Tongue (tissue), 1 donor: ENCODE measurements at regions not wholly inside any gene's neighbourhood (a gene's known extent, or its start where the extent isn't known, plus 50 kb on each side); places are given as distances from the start of the nearest gene placed in this dataset.

Experiments used
- DNase-seq: peaks from one replicate; pipeline ENCODE4 v3.0.0-alpha.2; 2015

DNA sequence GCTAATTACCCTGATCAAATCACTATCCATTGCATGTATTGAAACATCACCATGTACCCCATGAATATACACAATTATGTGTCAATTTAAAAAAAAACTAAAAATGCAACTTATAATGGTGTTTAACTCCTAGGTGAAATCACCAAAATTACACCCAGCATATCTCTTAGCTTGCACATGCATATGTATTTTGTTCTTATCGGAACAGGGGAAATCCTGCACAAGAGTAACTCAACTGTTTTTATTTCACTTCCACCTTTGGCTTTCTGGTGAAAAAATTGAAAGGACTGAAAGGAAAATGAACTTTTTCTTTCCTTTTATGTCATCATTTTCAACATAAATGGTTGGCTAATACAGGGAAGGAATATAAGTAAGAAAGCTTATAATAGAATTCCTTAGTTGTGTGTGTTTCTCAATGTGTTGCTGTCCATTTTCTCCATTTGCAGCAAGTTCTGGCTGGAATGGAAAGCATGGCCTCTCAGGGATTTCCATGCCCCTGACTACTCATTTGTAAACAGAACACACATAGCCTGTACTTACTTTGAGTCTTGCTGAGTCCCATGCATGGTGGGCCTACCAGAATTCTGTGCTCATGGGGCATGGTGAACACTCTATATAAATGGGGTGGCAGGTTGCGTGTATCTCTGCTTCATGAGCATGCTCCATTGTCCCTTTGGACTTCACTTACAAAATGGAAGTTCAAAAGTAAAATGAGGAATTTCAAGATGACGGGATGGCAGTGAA is 462.0 kb downstream of the HS3ST3B1 start:
- no peak for DNase-seq

DNA sequence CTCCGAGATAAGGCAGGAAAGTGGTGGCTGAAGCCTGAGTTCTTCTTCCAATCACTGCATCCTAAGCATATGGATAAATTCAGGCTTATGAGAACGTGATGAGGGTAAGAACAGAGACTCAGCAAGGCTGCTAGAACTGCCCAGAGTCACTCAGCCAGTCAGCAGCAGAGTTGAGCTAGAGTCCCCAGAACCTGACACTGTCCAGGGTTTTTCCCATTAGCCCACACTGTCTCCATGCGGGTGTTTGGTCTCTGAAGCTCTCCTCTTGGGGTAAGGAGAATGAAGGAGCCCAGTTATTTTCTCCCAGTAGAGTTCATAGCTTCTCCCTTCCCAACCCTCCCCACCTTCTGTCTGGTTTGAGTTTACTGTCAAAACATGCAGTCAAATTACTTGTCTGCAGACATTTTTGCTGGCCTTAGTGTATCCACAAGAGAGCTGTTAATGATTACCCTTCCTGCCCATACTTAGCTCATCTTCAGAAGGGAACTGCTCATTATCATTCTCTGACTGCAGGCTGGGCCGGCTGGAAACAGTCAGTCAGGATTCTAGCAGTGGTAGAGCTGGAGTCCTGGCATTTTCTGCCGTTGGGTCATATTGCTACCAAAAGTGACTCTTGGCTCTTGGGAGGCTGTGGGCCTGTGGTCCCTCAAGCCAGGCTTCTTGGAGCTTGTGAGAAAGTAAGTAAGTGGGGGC is 460.0 kb downstream of the HS3ST3B1 start:
- DNase-seq = no peak

DNA sequence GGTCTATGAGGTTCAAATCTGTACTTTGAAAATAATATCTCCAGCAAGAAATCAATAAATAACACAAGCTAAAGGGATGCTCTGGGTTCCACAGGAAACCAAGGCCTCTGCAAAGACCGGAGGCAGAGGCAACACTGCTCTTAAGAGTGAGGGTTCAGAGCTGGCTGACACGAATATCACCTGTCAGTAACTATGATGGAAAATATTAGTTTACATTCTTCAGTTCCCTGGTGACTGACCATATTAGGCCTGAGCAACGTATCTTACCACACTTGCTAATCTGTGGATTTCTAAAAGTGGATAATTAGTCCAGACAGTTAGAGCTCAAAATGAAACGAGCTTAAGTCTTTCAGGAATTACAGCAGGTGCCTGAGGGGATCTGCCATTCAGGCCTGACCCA is 459.3 kb downstream of the HS3ST3B1 start:
- no peak for DNase-seq

DNA sequence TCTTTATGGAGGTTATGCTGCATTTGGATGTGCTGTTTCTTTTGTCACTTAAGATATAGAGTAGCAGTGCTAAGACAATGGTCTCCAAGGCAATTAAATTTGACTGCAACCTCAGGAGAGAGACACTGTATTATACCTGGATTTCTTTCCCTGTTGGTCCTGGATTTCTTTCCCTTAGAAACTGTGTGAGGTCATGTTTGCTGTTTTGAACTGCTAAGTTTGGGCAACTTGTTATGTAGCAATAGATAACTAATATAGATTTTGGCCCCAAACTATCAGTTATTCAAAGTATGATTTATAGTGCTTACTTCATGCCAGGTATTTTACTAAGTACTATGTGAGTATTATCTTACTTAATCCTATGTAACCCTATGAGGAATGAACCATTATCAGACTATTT is 458.4 kb downstream of the HS3ST3B1 start:
- no peak for DNase-seq

DNA sequence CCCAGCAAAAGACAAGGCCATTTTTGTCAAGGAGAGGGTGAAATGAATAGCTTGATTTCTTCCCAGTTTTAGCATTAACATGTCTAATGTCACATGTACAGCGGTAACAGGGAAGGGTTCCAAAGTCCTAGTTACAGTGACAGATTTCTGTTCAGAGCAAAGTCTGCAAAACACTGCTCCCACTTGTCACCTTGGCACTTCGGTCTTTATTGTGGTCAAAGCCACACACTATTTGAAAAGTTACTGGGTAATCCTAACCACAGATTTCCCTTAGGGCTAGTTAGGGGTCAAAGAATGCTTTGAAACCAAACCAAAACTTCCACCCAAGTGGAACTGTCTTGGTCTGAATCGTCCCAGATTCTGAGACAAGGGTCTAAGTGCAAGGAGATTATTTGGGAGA is 455.6 kb downstream of the HS3ST3B1 start:
- DNase-seq = no peak

DNA sequence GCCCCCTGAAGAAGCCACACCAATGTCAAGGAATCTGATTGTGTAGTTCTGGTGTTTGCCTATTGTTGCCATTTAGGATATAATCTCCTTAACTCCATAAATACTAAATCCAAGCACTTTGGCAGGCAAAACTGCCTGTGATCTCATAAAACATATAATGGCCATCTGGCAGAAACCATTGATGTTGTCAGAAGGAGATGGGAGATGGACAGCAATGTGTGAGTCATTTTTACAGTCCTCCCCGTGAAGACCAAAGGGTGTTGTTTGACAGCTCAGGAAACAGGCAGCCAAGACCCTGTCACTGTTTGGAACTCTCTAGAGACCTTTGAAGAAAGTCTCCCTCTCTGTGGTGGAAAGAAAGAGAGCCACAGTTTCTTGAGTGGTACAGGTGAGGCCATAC is 454.1 kb downstream of the HS3ST3B1 start:
- no peak for DNase-seq

DNA sequence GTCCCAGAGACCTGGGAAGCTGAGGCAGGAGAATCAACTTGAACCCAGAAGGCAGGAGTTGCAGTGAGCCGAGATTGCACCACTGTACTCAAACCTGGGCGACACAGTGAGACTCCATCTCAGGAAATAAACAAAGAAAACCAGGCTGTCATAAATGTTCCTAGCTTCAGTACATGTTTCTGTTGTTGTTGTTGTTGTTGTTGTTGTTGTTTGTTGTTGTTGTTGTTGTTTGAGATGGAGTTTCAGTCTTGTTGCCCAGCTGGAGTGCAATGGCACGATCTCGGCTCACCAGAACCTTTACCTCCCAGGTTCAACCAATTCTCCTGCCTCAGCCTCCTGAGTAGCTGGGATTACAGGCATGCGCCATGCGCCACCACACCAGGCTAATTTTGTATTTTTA is 452.5 kb downstream of the HS3ST3B1 start:
- DNase-seq = no peak

DNA sequence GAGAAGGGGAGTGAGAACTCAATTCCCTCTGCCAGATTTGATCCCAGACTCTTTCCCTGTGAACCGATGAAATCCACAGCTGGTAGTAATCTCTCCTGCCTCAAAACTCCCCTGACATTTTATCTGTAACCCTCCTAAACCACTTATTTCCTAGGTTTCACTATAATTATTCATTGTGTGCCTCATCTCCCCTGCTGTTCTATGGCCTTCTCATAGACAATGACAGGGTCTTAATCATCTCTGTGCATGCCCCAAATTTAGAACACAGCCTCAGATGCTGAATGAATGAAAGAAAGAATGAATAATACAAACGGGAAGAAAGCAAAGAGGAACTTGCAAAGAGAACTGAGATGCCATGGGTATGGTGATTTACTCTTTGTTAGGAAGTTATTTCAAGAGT is 451.1 kb downstream of the HS3ST3B1 start:
- no peak for DNase-seq

DNA sequence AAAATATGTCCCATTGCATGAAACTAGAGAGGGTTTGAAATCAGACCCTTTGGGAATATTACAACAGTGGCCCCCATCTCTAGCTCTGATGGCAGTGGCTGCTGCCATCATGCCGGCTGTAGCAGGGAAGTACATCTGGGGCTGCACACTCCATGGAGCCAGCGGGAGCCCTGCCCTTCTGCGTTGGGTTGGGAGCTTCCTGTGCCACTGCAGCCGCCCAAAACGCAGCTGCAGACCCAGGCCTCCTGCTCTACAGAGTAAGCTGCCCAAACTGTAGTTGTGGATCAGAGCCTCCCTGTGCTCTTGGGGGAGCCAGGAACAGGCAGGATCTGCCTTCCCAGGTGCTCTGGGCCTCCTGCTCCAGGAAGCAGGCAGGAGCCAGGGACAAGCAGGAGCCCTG is 450.0 kb downstream of the HS3ST3B1 start:
- no peak for DNase-seq

DNA sequence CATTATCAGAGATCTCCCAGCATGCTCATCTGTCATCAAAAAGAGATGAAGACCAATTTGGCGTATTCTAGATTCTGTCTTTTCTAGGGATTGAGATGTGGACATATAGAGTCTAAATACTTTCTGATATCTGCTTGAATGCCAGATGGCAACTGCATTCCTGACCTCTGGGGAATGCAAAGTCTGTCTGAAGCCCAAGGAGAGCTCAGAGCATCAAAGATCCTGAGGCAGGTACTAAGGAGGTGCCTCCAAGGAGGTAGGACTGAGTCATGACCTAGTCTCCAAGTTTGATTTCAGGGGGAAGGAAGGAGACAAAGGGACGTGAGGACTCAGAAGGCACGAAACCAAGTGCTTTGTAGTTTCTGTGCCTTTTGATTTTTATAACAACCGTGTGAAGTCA is 448.4 kb downstream of the HS3ST3B1 start:
- DNase-seq = no peak

DNA sequence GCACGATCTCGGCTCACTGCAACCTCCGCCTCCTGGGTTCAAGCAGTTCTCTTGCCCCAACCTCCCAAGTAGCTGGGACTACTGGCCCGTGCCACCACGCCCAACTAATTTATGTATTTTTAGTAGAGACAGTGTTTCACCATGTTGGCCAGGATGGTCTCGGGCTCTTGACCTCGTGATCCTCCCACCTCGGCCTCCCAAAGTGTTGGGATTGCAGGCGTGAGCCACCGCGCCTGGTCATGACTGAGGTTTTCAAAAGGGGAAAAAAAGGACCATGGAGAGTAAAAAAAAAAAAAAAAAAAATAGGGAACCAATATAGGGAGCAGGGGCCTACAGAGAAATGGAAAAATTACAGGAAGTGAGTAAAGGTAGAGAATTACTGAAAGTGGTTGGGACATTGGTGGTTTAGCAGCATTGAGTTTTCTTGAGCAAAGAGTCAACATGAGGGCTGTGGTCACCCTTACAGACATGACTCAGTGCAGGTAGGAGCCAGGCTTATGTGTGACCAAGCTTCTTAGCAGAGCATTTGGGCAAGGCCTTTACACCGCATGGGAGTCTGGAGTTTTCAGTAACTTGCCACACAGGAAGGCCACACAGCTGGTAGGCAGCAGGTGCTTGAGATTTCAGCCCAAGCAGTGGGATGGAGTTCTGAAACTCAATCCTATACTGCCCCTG is 447.3 kb downstream of the HS3ST3B1 start:
- DNase-seq = no peak

DNA sequence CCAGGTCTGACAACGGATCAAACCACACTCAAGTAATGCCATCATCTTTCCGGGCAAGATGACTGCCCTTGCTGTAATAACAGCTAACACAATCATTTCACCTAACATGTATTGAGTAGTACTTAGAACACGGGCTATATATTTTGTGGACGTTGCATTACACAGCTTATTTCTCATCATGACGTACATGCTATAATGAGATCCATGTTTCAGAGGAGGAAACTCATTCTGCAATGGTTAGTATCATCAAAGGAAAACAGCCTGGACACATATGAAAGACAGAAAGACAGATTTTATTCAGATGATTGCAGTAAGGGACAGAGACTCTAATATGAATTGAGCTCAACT is 446.7 kb downstream of the HS3ST3B1 start:
- DNase-seq = no peak

DNA sequence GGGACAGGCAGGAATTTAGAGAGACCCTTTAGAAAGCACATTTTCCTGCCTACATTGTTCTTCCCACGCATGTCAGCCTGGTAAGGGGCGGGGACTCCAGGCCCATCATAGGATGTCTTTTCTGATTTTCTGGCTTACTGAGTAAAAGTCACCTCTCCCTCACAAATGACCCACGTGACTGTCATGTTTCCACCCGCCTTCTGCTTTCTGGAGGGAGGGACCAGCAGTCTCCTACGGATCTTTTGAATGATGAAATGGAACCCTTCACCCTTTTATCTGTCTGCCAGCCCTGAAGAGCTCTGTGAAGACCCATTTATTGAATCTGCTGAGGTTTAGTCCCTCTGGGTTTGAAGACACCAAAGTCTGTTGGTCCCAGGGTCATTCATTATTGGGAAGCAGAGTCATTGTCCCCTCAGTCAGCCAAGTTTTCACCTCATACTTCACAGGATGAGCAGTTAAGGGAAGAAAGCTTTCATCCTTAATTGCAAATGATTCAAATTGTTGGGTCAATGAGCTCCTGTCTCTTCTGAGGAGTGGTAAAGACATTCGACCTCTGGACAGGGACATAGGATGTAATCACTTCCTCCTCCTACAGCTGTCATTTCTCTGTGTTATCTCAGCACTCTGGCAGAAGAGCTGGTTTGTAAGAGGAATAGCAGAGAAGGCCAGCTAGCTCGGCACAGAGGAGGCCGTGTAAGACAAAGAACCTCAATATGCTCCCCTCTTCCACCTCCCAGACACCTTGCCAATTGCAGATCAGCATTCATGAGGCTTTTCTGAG is 446.1 kb downstream of the HS3ST3B1 start:
- DNase-seq = no peak

DNA sequence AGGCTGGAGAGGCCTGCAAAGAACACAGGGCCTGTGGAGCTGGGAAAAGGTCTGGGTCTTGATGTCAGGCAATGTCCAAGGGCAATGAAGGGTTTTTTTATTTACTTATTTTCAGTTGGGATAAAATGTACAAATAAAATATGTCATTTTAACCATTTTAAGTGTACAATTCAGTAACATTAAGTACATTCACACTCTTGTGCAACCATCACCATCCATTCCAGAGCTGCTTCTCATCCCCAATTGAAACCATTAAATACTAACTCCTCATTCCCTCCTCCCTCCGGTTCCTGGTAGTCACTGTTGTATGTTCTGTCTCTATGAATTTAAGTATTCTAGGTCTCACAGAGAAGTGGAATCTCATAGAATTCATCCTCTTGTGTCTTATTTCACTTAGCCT is 444.7 kb downstream of the HS3ST3B1 start:
- no peak for DNase-seq

DNA sequence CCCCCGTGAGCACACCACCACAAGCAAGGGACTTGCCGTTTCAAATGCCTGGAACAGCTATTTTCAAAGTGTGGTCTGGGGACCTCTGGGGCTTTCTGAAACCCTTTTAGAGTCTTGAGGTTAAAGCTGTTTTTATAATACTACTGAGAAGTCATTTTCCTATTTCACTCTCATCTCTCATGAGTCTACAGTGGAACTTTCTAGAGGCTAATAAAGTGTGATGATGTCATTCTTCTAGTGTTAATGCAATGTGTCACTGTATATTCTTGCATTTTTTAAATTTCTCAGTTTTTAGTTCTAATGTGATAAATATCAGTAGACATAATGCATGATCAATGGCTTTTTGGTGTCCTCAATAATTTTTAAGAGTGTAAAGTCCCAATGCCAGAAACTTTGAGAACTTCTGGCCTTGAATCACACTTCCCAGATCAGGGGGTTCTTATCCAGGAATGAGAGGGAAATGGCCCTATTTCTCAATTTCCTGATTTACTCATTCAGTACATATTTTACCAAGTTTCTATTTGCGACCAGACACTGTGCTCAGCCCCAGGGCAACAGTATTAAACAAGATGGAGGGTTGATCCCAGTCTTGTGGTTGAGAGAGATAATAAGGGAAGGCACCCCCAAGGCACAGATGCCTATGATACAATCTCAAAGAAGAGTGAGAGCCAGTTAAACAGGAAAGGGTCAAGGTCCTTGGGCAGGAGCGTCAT is 444.0 kb downstream of the HS3ST3B1 start:
- no peak for DNase-seq

DNA sequence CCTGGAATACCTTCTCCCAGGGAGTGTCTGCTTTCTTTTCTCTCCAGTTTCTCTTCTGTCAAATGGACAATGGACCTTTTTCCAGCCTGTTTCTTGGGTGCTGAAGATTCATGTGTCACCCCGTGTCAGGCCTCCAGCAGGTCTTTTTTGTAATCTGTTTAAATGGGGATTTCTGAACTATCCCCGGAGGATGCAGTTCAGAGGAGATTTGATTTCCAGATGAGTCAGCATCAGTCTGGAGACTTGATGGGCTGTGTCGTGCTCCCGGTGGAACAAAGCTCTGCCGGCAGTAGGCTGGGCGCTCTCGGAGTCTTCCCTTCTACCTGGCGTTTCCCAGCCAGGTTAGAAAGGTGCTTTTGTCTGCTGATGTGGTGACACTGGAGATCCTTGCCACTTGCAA is 440.6 kb downstream of the HS3ST3B1 start:
- DNase-seq = no peak

DNA sequence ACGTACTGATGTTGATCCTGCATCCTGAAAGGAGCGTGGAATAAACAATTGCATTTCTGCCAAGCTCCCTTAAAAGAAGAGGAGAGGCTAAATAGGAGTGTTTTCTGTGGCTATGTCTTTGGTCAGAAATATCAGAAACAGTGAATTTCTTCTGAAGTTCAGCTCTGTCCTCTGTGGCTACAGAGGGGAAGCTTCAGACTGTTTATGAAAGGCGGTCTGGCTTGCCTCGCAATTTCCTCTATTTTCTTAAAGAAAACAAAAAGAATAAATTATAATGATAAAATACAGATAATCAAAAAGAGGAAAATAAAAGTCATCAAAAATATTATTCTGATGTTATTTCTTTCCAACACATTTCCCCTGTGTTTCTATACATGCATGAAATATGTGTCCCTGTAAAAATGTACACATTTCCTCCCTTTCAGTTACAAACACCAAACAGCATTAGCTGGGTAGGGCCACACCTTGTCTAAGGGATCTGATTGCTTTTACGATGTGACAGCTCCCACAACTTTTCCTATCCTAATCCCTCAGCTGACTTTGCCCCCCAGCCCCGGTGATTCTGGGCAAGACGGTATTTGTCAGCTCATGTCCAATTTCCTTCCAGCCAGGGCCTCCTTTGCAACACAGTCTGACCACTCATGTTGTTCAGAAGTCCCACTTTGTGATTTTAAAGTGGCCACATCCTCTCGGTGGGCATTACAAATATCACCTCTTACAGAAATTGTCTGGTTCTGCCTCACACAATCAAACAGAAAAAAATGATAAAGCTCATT is 439.0 kb downstream of the HS3ST3B1 start:
- DNase-seq = no peak

DNA sequence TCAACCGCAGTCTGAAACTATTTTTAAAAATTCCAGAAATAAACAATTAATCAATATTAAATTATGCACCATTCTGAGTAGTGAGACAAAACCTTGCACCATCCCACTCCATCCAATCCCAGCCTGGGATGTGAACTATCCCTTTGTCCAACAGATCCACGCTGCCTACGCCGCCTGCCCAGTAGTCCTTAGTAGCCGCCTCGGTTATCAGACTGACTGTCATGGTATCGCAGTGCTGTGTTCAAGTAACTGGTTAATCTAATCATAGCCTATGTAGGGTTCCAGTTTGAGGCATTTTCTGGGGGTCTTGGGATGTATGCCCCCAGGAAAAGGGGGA is 437.7 kb downstream of the HS3ST3B1 start:
- no peak for DNase-seq

DNA sequence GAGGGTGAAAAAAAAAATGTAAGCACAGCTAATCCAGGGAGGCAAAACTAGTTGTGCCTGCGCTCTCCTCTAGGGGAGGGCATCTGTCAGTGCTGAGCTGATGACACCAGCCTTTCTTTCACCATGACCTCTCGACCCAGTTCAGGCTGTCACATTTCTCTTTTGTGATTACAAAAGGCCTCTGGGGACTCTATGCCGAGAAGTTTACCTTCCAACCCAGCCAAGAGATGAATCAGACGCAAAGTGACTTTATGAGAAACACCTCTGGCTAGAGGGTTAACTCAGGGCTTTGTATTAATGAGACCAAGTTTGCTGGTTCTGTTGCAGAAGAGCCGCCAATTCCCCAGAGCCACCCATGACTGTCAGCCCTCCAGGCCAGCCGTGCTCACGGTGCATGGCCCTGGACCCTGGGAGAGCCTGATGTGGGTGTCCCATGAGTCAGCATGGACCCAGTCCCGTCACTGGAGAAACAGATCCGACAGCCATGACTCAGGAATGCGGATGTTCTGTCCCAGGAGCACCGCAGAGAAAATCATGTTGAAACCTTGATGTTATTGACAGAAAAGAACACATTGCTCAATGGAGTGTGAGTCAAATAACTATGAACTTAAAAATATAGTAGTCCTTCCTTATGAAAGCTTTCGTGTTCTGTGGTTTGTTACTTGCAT is 437.2 kb downstream of the HS3ST3B1 start:
- no peak for DNase-seq

DNA sequence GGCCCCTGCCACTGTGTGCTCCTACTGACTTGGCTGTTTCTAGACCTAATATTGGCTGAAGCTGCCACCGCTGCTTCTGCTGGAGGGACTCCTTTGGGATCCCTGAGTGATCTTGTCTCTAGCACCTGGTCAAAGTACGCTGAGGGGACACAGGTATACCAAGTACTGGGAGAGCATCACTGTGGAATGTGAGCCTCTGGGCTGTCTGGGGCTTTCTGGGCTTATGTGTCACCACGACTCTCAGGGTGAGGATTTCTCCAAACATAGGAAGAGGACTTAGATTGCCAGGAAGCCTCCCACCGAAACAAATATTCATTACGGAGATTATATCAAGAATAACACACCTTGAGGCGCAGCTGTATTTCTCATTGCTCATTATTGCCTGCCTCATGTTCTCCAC is 435.8 kb downstream of the HS3ST3B1 start:
- no peak for DNase-seq

DNA sequence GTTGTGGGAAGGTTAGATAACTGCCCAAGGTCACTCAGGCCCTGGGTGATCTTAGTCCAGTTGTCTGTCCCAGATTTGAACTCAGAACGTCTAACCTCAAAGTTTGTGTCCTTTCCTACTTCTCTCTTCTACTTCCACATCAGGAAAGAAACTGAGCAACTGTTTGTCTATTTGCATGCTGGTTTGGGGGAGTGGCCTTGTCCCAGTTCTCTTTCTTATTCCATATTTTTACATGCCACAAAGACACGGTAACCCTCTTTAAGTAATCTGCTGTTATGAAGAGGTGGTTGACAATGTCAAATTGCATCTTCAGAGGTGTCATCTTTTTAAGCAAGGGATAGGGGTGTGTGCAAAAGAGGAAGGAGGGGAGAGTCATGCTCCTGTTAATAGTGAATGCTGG is 432.5 kb downstream of the HS3ST3B1 start:
- DNase-seq = no peak
